Trophoblast cell (in vitro differentiated cells and primary cell): ENCODE measurements at regions not wholly inside any gene's neighbourhood (a gene's known extent, or its start where the extent isn't known, plus 50 kb on each side); places are given as distances from the start of the nearest gene placed in this dataset.

Experiments used
- DNase-seq, 2 donors: peaks; one replicate each; pipeline ENCODE4 v3.0.0-alpha.2; 2016
- H2AFZ ChIP-seq: 2 replicates; pipeline ENCODE4 v1.6.1; 2013; ENCODE audit warnings: low read length, moderate library complexity, mild to moderate bottlenecking; ENCODE audit not compliant: insufficient read depth, poor library complexity
- H2AK5ac ChIP-seq: 2 replicates; pipeline ENCODE4 v1.6.1; 2013; ENCODE audit warnings: mild to moderate bottlenecking, low read length
- H2BK120ac ChIP-seq: 2 replicates; pipeline ENCODE4 v1.6.1; 2013; ENCODE audit warnings: low read length, mild to moderate bottlenecking, moderate library complexity; ENCODE audit not compliant: insufficient read depth, poor library complexity
- H2BK12ac ChIP-seq: 2 replicates; pipeline ENCODE4 v1.6.1; 2013; ENCODE audit warnings: mild to moderate bottlenecking, low read length, moderate library complexity
- H2BK5ac ChIP-seq: 2 replicates; pipeline ENCODE4 v1.6.1; 2013; ENCODE audit warnings: low read length, low read depth, moderate library complexity, mild to moderate bottlenecking; ENCODE audit not compliant: poor library complexity
- H3K14ac ChIP-seq: 2 replicates; pipeline ENCODE4 v1.6.1; 2013; ENCODE audit warnings: mild to moderate bottlenecking, low read length
- H3K18ac ChIP-seq: 2 replicates; pipeline ENCODE4 v1.6.1; 2013; ENCODE audit warnings: mild to moderate bottlenecking, low read length
- H3K23ac ChIP-seq: 2 replicates; pipeline ENCODE4 v1.6.1; 2013; ENCODE audit warnings: low read length
- H3K27ac ChIP-seq: 2 replicates; pipeline ENCODE4 v1.5.1; 2013; ENCODE audit warnings: low read depth, mild to moderate bottlenecking, inconsistent platforms, low read length, moderate library complexity
- H3K27me3 ChIP-seq: 2 replicates; pipeline ENCODE4 v1.6.1; 2013; ENCODE audit warnings: inconsistent platforms, mild to moderate bottlenecking, low read length, moderate library complexity; ENCODE audit not compliant: insufficient read depth
- H3K36me3 ChIP-seq, 2 experiments: 1 replicate in 1 of 2; 2 replicates in 1 of 2; pipeline ENCODE4 v1.6.1; 2013; ENCODE audit warnings: low read length in 2 of 2, mild to moderate bottlenecking in 2 of 2, moderate library complexity in 1 of 2; ENCODE audit not compliant: insufficient read depth in 2 of 2, control insufficient read depth in 1 of 2
- H3K4ac ChIP-seq: 2 replicates; pipeline ENCODE4 v1.6.1; 2013; ENCODE audit warnings: low read depth, mild to moderate bottlenecking, low read length, moderate library complexity
- H3K4me1 ChIP-seq, 2 experiments: 1 replicate in 1 of 2; 2 replicates in 1 of 2; pipeline ENCODE4 v1.6.1; 2013; ENCODE audit warnings: low read length in 2 of 2, mild to moderate bottlenecking in 2 of 2, moderate library complexity in 1 of 2; ENCODE audit not compliant: insufficient read depth in 2 of 2, control insufficient read depth in 1 of 2
- H3K4me2 ChIP-seq: 2 replicates; pipeline ENCODE4 v1.6.1; 2013; ENCODE audit warnings: inconsistent platforms, mild to moderate bottlenecking, low read length, moderate library complexity
- H3K4me3 ChIP-seq: 2 replicates; pipeline ENCODE4 v1.5.1; 2013; ENCODE audit warnings: mild to moderate bottlenecking, low read depth, low read length, inconsistent platforms
- H3K79me1 ChIP-seq: one replicate; pipeline ENCODE4 v1.6.1; 2013; ENCODE audit warnings: low read length
- H3K79me2 ChIP-seq: 2 replicates; pipeline ENCODE4 v1.6.1; 2013; ENCODE audit warnings: low read length, mild to moderate bottlenecking; ENCODE audit not compliant: control insufficient read depth, insufficient read depth, poor library complexity
- H3K9ac ChIP-seq: 2 replicates; pipeline ENCODE4 v1.6.1; 2013; ENCODE audit warnings: mild to moderate bottlenecking, low read length
- H3K9me3 ChIP-seq: 2 replicates; pipeline ENCODE4 v1.6.1; 2013; ENCODE audit warnings: low read depth, mild to moderate bottlenecking, control low read depth, inconsistent platforms, low read length; ENCODE audit not compliant: insufficient read depth
- H4K12ac ChIP-seq: 2 replicates; pipeline ENCODE4 v1.6.1; 2013; ENCODE audit warnings: low read depth, mild to moderate bottlenecking, low read length, moderate library complexity
- H4K8ac ChIP-seq: 2 replicates; pipeline ENCODE4 v1.6.1; 2013; ENCODE audit warnings: low read depth, mild to moderate bottlenecking, low read length, moderate library complexity
- H4K91ac ChIP-seq: one replicate; pipeline ENCODE4 v1.6.1; 2013; ENCODE audit warnings: low read depth, mild to moderate bottlenecking, low read length, moderate library complexity
- WGBS: extraction: QIAGEN DNeasy Blood & Tissue Kit; methylation state at CpG from one replicate; pipeline ENCODE4 v1.1.7; 2013; ENCODE audit warnings: missing lambda C conversion rate; ENCODE audit not compliant: insufficient read length, insufficient coverage; ENCODE audit errors: extremely low coverage; 5-methylcytosine and 5-hydroxymethylcytosine counted together

DNA sequence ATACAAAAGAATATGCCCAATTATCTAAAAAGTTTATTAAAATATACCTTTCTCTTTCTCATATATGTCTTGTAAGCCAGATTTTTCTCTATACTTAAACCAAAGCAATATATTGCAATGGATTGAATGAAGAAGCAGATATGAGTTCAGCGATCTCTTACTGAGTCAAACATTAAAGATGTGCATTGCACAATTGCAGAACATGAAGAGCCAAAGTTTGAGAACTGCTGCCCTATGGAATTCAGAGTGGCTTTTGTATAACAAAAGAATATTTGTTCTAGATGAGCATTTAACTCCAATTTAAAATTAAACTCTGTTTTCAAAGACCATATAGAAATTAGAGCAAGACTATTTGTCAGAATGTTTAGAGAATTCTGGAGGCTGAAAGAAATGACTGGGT, 519.0 kb upstream of the DAB2 start:
- Histone ChIP-seq H3K4ac (no peak overlapping the region), H3K14ac (no peak overlapping the region), H3K27me3 (no peaks in the 10 kb centered on the region), H3K9me3 (no peaks in the 10 kb centered on the region), H3K9ac (no peak overlapping the region), H3K18ac (no peak overlapping the region), H3K36me3 (no peaks in the 10 kb centered on the region), H3K4me3 (no peak overlapping the region), H4K12ac (no peak overlapping the region), H3K79me1 (no peaks in the 10 kb centered on the region), H2BK120ac (no peak overlapping the region), H4K91ac (no peak overlapping the region), H3K4me2 (no peak overlapping the region), H2AK5ac (no peak overlapping the region), H2BK5ac (no peak overlapping the region), H3K23ac (no peak overlapping the region), H3K79me2 (no peaks in the 10 kb centered on the region), H4K8ac (no peak overlapping the region), H3K4me1 (no peaks in the 10 kb centered on the region), H2AFZ (no peak overlapping the region), H3K27ac (no peak overlapping the region), H2BK12ac (no peak overlapping the region)
- DNase-seq: no peak
- no CpG with 5 or more reads among the region's 1 CpG for WGBS

DNA sequence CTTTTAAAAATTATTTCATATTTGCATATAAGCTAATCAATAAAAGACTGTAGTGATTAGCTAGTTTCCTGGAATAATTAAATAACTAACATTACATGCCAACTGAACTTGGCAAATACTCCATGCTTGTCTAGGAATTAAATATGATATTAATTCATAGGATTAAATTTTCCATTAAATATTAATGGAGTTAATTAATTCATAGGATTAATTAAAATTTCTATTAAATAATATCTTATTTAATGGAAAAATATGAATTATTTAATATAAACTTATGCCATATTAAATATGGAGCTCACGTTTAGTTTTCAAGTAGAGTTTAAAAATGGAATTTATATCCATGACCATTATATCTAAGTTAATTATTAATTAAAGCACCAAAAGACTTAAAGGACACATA, 517.8 kb upstream of the DAB2 start:
- Histone ChIP-seq H4K8ac (no peak overlapping the region), H3K4me3 (no peak overlapping the region), H3K4me1 (no peaks in the 10 kb centered on the region), H3K4me2 (no peak overlapping the region), H3K23ac (no peak overlapping the region), H4K12ac (no peak overlapping the region), H2BK12ac (no peak overlapping the region), H3K27ac (no peak overlapping the region), H4K91ac (no peak overlapping the region), H3K9ac (no peak overlapping the region), H2BK120ac (no peak overlapping the region), H3K79me2 (no peaks in the 10 kb centered on the region), H3K4ac (no peak overlapping the region), H2AK5ac (no peak overlapping the region), H2AFZ (no peak overlapping the region), H3K79me1 (no peaks in the 10 kb centered on the region), H3K14ac (no peak overlapping the region), H3K9me3 (no peaks in the 10 kb centered on the region), H3K36me3 (no peaks in the 10 kb centered on the region), H3K27me3 (no peaks in the 10 kb centered on the region), H3K18ac (no peak overlapping the region), H2BK5ac (no peak overlapping the region)
- WGBS: no CpG with 5 or more reads among the region's 1 CpG
- DNase-seq: no peak

DNA sequence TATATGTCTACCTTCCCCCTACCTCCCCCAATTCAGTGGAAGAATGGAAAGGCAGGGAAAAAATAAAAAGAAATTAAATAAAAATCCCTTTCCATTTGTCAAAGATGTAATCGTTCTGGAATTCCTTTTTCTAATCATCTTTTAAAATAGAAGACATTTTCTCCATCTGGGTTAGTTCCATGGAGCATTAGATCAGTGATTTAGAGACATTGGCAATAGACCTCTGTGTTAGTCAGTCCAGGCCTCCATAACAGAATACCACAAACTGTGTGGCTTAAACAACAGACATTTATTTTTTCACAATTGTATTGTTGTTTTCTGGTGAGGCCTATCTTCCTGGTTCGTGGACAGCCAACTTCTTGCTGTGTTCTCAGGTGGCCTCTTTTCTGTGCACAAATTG, 516.6 kb upstream of the DAB2 start:
- H3K27me3 ChIP-seq: no peaks in the 10 kb centered on the region
- no peak overlapping the region for H2BK120ac ChIP-seq
- no peak overlapping the region for H2AFZ ChIP-seq
- no peak overlapping the region for H4K8ac ChIP-seq
- WGBS: no CpG with 5 or more reads among the region's 2 CpGs
- no peaks in the 10 kb centered on the region for H3K79me2 ChIP-seq
- DNase-seq: no peak
- H3K4me1 ChIP-seq: no peaks in the 10 kb centered on the region
- H4K12ac ChIP-seq: no peak overlapping the region
- H3K4me2 ChIP-seq: no peak overlapping the region
- H2BK12ac ChIP-seq: no peak overlapping the region
- no peak overlapping the region for H2AK5ac ChIP-seq
- no peak overlapping the region for H3K23ac ChIP-seq
- no peaks in the 10 kb centered on the region for H3K9me3 ChIP-seq
- no peaks in the 10 kb centered on the region for H3K79me1 ChIP-seq
- no peak overlapping the region for H3K4ac ChIP-seq
- no peaks in the 10 kb centered on the region for H3K36me3 ChIP-seq
- no peak overlapping the region for H3K9ac ChIP-seq
- H4K91ac ChIP-seq: no peak overlapping the region
- no peak overlapping the region for H3K14ac ChIP-seq
- H3K18ac ChIP-seq: no peak overlapping the region
- no peak overlapping the region for H3K27ac ChIP-seq
- no peak overlapping the region for H3K4me3 ChIP-seq
- H2BK5ac ChIP-seq: no peak overlapping the region

DNA sequence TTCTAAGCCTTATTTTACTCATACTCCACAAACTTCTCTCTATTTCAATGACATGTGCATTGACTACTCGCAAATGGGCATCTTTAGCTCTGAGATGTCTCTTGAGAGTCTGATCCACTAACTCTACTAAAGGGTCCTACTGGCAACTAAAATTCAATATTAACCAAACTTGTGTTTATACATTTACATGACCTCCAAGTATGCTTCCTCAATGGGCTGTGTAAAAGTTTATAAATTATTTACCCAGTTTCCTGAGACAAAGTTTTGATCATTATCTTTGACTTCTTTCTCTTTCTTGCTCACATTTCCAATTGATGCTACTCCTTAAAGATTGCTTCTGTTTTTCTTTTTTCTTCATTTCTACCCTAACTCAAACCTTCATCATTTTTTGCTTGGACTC, 510.1 kb upstream of the DAB2 start:
- Histone ChIP-seq H2BK5ac (no peak overlapping the region), H4K12ac (no peak overlapping the region), H3K14ac (no peak overlapping the region), H2BK120ac (no peak overlapping the region), H4K8ac (no peak overlapping the region), H2AFZ (no peak overlapping the region), H2AK5ac (no peak overlapping the region), H3K4me3 (no peak overlapping the region), H3K4ac (no peak overlapping the region), H3K23ac (no peak overlapping the region), H3K27me3 (no peaks in the 10 kb centered on the region), H3K79me1 (no peaks in the 10 kb centered on the region), H3K36me3 (no peaks in the 10 kb centered on the region), H3K9ac (no peak overlapping the region), H3K4me1 (no peaks in the 10 kb centered on the region), H3K9me3 (no peaks in the 10 kb centered on the region), H3K27ac (no peak overlapping the region), H3K18ac (no peak overlapping the region), H3K4me2 (no peak overlapping the region), H4K91ac (no peak overlapping the region), H3K79me2 (no peaks in the 10 kb centered on the region), H2BK12ac (no peak overlapping the region)
- no peak for DNase-seq
- no CpG with 5 or more reads among the region's 1 CpG for WGBS
